ENCODE measurements at regions not wholly inside any gene's neighbourhood (a gene's known extent, or its start where the extent isn't known, plus 50 kb on each side); places are given as distances from the start of the nearest gene placed in this dataset.

GRCh38 chr20:60509407-60509806 lies 551.2 kb downstream of the CDH26 start:
- H3K9ac ChIP-seq (ENCODE audit: insufficient read depth in 1 of 2, low read length in 2 of 2) = no peak overlapping the region
- DNase-seq (no peak), ATAC-seq (ENCODE audit: insufficient read depth, low FRiP score) (no peak)
- H3K9me3 ChIP-seq (ENCODE audit: control insufficient read depth in 4 of 4, insufficient read depth in 3 of 4, low read length in 3 of 4) = peaks cover 0 to 2% (median 0%) of the 10 kb centered on the region in 4 donors
- no peak overlapping the region for H3K4me3 ChIP-seq
- H3K4me1 ChIP-seq (ENCODE audit: control insufficient read depth in 5 of 5, insufficient read depth in 5 of 5, low read length in 5 of 5) = peaks cover 0 to 30% (median 0%) of the 10 kb centered on the region in 5 donors
- H3K27me3 ChIP-seq (ENCODE audit: control insufficient read depth in 3 of 3, insufficient read depth in 3 of 3, low read length in 2 of 3) = no peaks in the 10 kb centered on the region
- no peak overlapping the region for H3K27ac ChIP-seq (ENCODE audit: low read depth in 1 of 2, low read length in 1 of 2)
- no peak for TF ChIP-seq CTCF (IDR thresholded peaks at IDR 0.05; ENCODE audit: control extremely low read depth, extremely low read depth)
- H3K36me3 ChIP-seq (ENCODE audit: control insufficient read depth in 4 of 4, insufficient read depth in 4 of 4, low read length in 4 of 4) = no peaks in the 10 kb centered on the region
- 80 to 81% methylated on average over 4 of the region's 4 CpGs for WGBS, 2 donors

GRCh38 chr20:60510356-60510755 lies 552.1 kb downstream of the CDH26 start:
- no peak for DNase-seq

GRCh38 chr20:60512443-60512842 lies 554.2 kb downstream of the CDH26 start:
- ATAC-seq (ENCODE audit: insufficient read depth, low FRiP score) = no peak
- Histone ChIP-seq H3K27ac (ENCODE audit: low read depth in 1 of 2, low read length in 1 of 2) (no peak overlapping the region), H3K4me1 (ENCODE audit: control insufficient read depth in 5 of 5, insufficient read depth in 5 of 5, low read length in 5 of 5) (peaks cover 0 to 25% (median 0%) of the 10 kb centered on the region in 5 donors), H3K9ac (ENCODE audit: insufficient read depth in 1 of 2, low read length in 2 of 2) (no peak overlapping the region), H3K4me3 (no peak overlapping the region), H3K9me3 (ENCODE audit: control insufficient read depth in 4 of 4, insufficient read depth in 3 of 4, low read length in 3 of 4) (peaks cover 0 to 2% (median 0%) of the 10 kb centered on the region in 4 donors), H3K36me3 (ENCODE audit: control insufficient read depth in 4 of 4, insufficient read depth in 4 of 4, low read length in 4 of 4) (no peaks in the 10 kb centered on the region), H3K27me3 (ENCODE audit: control insufficient read depth in 3 of 3, insufficient read depth in 3 of 3, low read length in 2 of 3) (no peaks in the 10 kb centered on the region)
- TF ChIP-seq CTCF (IDR thresholded peaks at IDR 0.05; ENCODE audit: control extremely low read depth, extremely low read depth) = no peak
- WGBS, 2 donors = 57 to 72% methylated on average over 4 of the region's 4 CpGs
- peak; percentile 67 to 84 (median 78) for DNase-seq

More at GRCh38 chr20:60510356-60510755, 552.1 kb downstream of the CDH26 start:
- Histone ChIP-seq H3K4me1 (ENCODE audit: control insufficient read depth in 5 of 5, insufficient read depth in 5 of 5, low read length in 5 of 5) (peaks cover 0 to 30% (median 0%) of the 10 kb centered on the region in 5 donors), H3K27me3 (ENCODE audit: control insufficient read depth in 3 of 3, insufficient read depth in 3 of 3, low read length in 2 of 3) (no peaks in the 10 kb centered on the region), H3K9me3 (ENCODE audit: control insufficient read depth in 4 of 4, insufficient read depth in 3 of 4, low read length in 3 of 4) (peaks cover 0 to 2% (median 0%) of the 10 kb centered on the region in 4 donors), H3K36me3 (ENCODE audit: control insufficient read depth in 4 of 4, insufficient read depth in 4 of 4, low read length in 4 of 4) (no peaks in the 10 kb centered on the region), H3K9ac (ENCODE audit: insufficient read depth in 1 of 2, low read length in 2 of 2) (no peak overlapping the region), H3K4me3 (no peak overlapping the region), H3K27ac (ENCODE audit: low read depth in 1 of 2, low read length in 1 of 2) (no peak overlapping the region)
- 69 to 73% methylated on average over 4 of the region's 4 CpGs for WGBS, 2 donors
- TF ChIP-seq CTCF (IDR thresholded peaks at IDR 0.05; ENCODE audit: control extremely low read depth, extremely low read depth) = no peak
- no peak for ATAC-seq (ENCODE audit: insufficient read depth, low FRiP score)

- Histone ChIP-seq H3K27me3 (ENCODE audit: control insufficient read depth in 3 of 3, insufficient read depth in 3 of 3, low read length in 2 of 3) (no peaks in the 10 kb centered on the region), H3K4me1 (ENCODE audit: control insufficient read depth in 5 of 5, insufficient read depth in 5 of 5, low read length in 5 of 5) (peaks cover 0 to 28% (median 0%) of the 10 kb centered on the region in 5 donors), H3K36me3 (ENCODE audit: control insufficient read depth in 4 of 4, insufficient read depth in 4 of 4, low read length in 4 of 4) (no peaks in the 10 kb centered on the region), H3K4me3 (no peak overlapping the region), H3K27ac (ENCODE audit: low read depth in 1 of 2, low read length in 1 of 2) (no peak overlapping the region), H3K9me3 (ENCODE audit: control insufficient read depth in 4 of 4, insufficient read depth in 3 of 4, low read length in 3 of 4) (peaks cover 0 to 2% (median 0%) of the 10 kb centered on the region in 4 donors), H3K9ac (ENCODE audit: insufficient read depth in 1 of 2, low read length in 2 of 2) (no peak overlapping the region)
- ATAC-seq (ENCODE audit: insufficient read depth, low FRiP score) = no peak
- 73 to 77% methylated on average over 3 of the region's 3 CpGs for WGBS, 2 donors
- no peak for TF ChIP-seq CTCF (IDR thresholded peaks at IDR 0.05; ENCODE audit: control extremely low read depth, extremely low read depth)
- peak; percentile 82 to 94 (median 92) for DNase-seq
Observed at GRCh38 chr20:60513141-60513540, 554.9 kb downstream of the CDH26 start.

All from lung (tissue), 11 donors.